ENCODE measurements at regions not wholly inside any gene's neighbourhood (a gene's known extent, or its start where the extent isn't known, plus 50 kb on each side); places are given as distances from the start of the nearest gene placed in this dataset.

GRCh38 chr1:201596101-201596868, 57.4 kb downstream of the NAV1 start:
- TF ChIP-seq, protein P1, sequence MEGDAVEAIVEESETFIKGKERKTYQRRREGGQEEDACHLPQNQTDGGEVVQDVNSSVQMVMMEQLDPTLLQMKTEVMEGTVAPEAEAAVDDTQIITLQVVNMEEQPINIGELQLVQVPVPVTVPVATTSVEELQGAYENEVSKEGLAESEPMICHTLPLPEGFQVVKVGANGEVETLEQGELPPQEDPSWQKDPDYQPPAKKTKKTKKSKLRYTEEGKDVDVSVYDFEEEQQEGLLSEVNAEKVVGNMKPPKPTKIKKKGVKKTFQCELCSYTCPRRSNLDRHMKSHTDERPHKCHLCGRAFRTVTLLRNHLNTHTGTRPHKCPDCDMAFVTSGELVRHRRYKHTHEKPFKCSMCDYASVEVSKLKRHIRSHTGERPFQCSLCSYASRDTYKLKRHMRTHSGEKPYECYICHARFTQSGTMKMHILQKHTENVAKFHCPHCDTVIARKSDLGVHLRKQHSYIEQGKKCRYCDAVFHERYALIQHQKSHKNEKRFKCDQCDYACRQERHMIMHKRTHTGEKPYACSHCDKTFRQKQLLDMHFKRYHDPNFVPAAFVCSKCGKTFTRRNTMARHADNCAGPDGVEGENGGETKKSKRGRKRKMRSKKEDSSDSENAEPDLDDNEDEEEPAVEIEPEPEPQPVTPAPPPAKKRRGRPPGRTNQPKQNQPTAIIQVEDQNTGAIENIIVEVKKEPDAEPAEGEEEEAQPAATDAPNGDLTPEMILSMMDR (IDR thresholded peaks at IDR 0.05; ENCODE audit: low read depth, low read length) = no peak
- TF ChIP-seq, protein P2, sequence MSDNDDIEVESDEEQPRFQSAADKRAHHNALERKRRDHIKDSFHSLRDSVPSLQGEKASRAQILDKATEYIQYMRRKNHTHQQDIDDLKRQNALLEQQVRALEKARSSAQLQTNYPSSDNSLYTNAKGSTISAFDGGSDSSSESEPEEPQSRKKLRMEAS (IDR thresholded peaks at IDR 0.05; ENCODE audit: low read depth, low read length) = no peak

Data from NB4 (cell line).